Panc1 (cell line): ENCODE measurements at regions not wholly inside any gene's neighbourhood (a gene's known extent, or its start where the extent isn't known, plus 50 kb on each side); places are given as distances from the start of the nearest gene placed in this dataset.

Experiments
- ATAC-seq: fragments of 200-7000 bp; cut with Tn5 transposase; 2 replicates; pipeline ENCODE4 v1.9.1; 2020; ENCODE audit warnings: mild to moderate bottlenecking, moderate library complexity
- BruUV-seq: library from RNA; stranded (reverse); fragments of 400-500 nt; replicated peaks from 2 replicates; lab custom pipeline; 2021; lab: Mats Ljungman, UMichigan
- CTCF ChIA-PET: fragments of 300-600 bp; sonication (Branson Sonifier 250); formaldehyde crosslinking; loops from one replicate; lab custom pipeline; 2022; ENCODE audit warnings: antibody characterized with exemption; lab: Charles Lee
- POLR2A ChIA-PET: fragments of 300-600 bp; sonication (Branson Sonifier 250); formaldehyde crosslinking; loops from one replicate; lab custom pipeline; 2022; ENCODE audit warnings: antibody characterized with exemption; lab: Charles Lee
- DNase-seq: peaks from one replicate; pipeline ENCODE4 v3.0.0-alpha.2; 2010; ENCODE audit warnings: low read depth, low spot score
- H3K27ac ChIP-seq: 2 replicates; pipeline ENCODE4 v1.5.1; 2011; ENCODE audit warnings: mild to moderate bottlenecking, low read length, inconsistent platforms
- H3K27me3 ChIP-seq: fragments of 200-500 bp; sonication (Bioruptor generic); 2 replicates; pipeline ENCODE4 v1.6.0; 2014; ENCODE audit warnings: low read length, inconsistent platforms; ENCODE audit not compliant: control insufficient read depth, insufficient read depth
- H3K36me3 ChIP-seq: fragments of 200-500 bp; sonication (Bioruptor generic); 2 replicates; pipeline ENCODE4 v1.5.1; 2014; ENCODE audit warnings: inconsistent platforms, mild to moderate bottlenecking, low read length, moderate library complexity; ENCODE audit not compliant: control insufficient read depth, insufficient read depth
- H3K4me1 ChIP-seq: 2 replicates; pipeline ENCODE4 v1.5.1; 2011; ENCODE audit warnings: inconsistent platforms, mild to moderate bottlenecking, low read length, moderate library complexity; ENCODE audit not compliant: control insufficient read depth, insufficient read depth
- H3K4me3 ChIP-seq, 2 experiments: 2 replicates each; pipeline ENCODE4 v1.5.1; 2011 to 2012; ENCODE audit warnings: low read depth in 2 of 2, low read length in 2 of 2, mild to moderate bottlenecking in 2 of 2, inconsistent platforms in 1 of 2, moderate library complexity in 1 of 2
- H3K9me3 ChIP-seq: fragments of 200-500 bp; sonication (Bioruptor generic); 2 replicates; pipeline ENCODE4 v1.5.1; 2014; ENCODE audit warnings: low read depth, mild to moderate bottlenecking, inconsistent platforms, low read length, moderate library complexity; ENCODE audit not compliant: control insufficient read depth, insufficient read depth
- POLR2AphosphoS5 ChIP-seq: IDR thresholded peaks from 2 replicates; pipeline ENCODE4 v1.6.1; 2012; ENCODE audit warnings: mild to moderate bottlenecking, low read depth, low read length, moderate library complexity
- SIN3A ChIP-seq: IDR thresholded peaks from 2 replicates; pipeline ENCODE4 v1.6.1; 2012; ENCODE audit warnings: low read depth, mild to moderate bottlenecking, low read length, moderate library complexity, borderline replicate concordance; ENCODE audit not compliant: insufficient read depth
- TCF7L2 ChIP-seq: IDR thresholded peaks from 2 replicates; pipeline ENCODE4 v1.6.1; 2011; ENCODE audit warnings: mild to moderate bottlenecking, low read depth, low read length, inconsistent platforms
- in situ Hi-C: cut with HindIII; loops from 2 replicates; pipeline ENCODE4 v1.10.0; 2016; ENCODE audit warnings: low sequenced_read_pairs, low pct_unique_long_range_greater_than_20kb
- intact Hi-C: fragments of 100-400 bp; cut with micrococcal nuclease; formaldehyde crosslinking; loops from one replicate; pipeline ENCODE4 v1.10.0; 2022; ENCODE audit not compliant: unreplicated experiment
- TF ChIP-seq, protein P1 (sequence below), 2 experiments: IDR thresholded peaks; 2 replicates each; pipeline ENCODE4 v1.6.1; 2011 to 2012; ENCODE audit warnings: low read depth in 2 of 2, control low read depth in 1 of 2, low read length in 1 of 2, mild to moderate bottlenecking in 1 of 2, moderate library complexity in 1 of 2; ENCODE audit not compliant: insufficient read depth in 1 of 2
- TF ChIP-seq, protein P2 (sequence below): fragments of 450-650 bp; IDR thresholded peaks from 2 replicates; pipeline ENCODE4 v1.5.1; 2017; ENCODE audit warnings: mild to moderate bottlenecking

DNA sequence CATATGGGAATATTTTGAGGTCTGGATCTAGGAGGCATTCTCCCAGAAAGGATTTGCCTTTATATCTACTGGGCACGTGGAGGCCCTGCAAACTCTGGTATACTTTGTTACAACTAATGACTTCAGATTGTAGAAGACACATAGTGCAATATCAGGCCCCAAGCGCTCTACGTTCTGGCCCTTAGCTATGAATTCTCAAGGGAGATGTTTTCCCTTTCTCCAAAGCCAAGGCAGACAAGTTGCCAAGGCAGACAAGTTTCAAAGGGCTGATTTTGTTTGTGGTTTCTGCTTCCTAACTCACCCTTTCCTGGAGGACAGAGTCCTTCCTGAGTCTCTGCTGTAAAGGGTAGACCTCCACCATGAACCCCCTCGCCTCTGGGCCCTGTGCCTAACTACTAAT is 99.4 kb upstream of the CTTNBP2 start:
- DNase-seq (no peak), ATAC-seq (no peak)
- H3K27me3 ChIP-seq, result no peaks in the 10 kb centered on the region
- in situ Hi-C loops, result no loop called here
- H3K27ac ChIP-seq, result no peak overlapping the region
- H3K9me3 ChIP-seq, result no peaks in the 10 kb centered on the region
- H3K4me1 ChIP-seq, result no peaks in the 10 kb centered on the region
- no TSS peak for BruUV-seq
- TF ChIP-seq, protein P1, sequence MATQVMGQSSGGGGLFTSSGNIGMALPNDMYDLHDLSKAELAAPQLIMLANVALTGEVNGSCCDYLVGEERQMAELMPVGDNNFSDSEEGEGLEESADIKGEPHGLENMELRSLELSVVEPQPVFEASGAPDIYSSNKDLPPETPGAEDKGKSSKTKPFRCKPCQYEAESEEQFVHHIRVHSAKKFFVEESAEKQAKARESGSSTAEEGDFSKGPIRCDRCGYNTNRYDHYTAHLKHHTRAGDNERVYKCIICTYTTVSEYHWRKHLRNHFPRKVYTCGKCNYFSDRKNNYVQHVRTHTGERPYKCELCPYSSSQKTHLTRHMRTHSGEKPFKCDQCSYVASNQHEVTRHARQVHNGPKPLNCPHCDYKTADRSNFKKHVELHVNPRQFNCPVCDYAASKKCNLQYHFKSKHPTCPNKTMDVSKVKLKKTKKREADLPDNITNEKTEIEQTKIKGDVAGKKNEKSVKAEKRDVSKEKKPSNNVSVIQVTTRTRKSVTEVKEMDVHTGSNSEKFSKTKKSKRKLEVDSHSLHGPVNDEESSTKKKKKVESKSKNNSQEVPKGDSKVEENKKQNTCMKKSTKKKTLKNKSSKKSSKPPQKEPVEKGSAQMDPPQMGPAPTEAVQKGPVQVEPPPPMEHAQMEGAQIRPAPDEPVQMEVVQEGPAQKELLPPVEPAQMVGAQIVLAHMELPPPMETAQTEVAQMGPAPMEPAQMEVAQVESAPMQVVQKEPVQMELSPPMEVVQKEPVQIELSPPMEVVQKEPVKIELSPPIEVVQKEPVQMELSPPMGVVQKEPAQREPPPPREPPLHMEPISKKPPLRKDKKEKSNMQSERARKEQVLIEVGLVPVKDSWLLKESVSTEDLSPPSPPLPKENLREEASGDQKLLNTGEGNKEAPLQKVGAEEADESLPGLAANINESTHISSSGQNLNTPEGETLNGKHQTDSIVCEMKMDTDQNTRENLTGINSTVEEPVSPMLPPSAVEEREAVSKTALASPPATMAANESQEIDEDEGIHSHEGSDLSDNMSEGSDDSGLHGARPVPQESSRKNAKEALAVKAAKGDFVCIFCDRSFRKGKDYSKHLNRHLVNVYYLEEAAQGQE (IDR thresholded peaks at IDR 0.05; ENCODE audit: insufficient read depth in 1 of 2, low read depth in 2 of 2, low read length in 1 of 2), result no peak
- TF ChIP-seq, protein P2, sequence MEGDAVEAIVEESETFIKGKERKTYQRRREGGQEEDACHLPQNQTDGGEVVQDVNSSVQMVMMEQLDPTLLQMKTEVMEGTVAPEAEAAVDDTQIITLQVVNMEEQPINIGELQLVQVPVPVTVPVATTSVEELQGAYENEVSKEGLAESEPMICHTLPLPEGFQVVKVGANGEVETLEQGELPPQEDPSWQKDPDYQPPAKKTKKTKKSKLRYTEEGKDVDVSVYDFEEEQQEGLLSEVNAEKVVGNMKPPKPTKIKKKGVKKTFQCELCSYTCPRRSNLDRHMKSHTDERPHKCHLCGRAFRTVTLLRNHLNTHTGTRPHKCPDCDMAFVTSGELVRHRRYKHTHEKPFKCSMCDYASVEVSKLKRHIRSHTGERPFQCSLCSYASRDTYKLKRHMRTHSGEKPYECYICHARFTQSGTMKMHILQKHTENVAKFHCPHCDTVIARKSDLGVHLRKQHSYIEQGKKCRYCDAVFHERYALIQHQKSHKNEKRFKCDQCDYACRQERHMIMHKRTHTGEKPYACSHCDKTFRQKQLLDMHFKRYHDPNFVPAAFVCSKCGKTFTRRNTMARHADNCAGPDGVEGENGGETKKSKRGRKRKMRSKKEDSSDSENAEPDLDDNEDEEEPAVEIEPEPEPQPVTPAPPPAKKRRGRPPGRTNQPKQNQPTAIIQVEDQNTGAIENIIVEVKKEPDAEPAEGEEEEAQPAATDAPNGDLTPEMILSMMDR, result no peak
- TF ChIP-seq TCF7L2, result no peak
- no peak for TF ChIP-seq POLR2AphosphoS5
- no peak for TF ChIP-seq SIN3A
- intact Hi-C loops, result no loop called here
- no peaks in the 10 kb centered on the region for H3K36me3 ChIP-seq
- ChIA-PET CTCF (no interaction called here), POLR2A (no interaction called here)
- no peak overlapping the region for H3K4me3 ChIP-seq

DNA sequence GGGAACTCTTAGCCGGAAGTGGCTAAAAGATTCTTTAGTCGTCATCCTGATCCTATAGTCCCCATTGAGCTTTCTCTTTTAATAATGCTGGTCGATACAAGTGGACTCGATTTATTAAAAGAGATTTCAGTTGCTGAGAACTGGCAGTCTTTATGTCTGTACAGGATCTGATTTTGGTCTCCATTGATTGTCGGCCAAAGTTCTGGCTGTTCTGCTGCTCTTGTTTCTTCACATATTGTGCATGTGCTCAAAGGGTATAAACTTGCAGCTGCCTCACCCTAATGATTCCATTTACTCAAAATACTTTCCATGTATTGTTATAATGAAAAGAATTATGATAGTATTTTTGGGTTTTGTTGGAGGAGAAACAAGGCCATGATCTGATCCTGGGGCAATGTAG is 100.7 kb upstream of the CTTNBP2 start:
- Histone ChIP-seq H3K36me3 (no peaks in the 10 kb centered on the region), H3K9me3 (no peaks in the 10 kb centered on the region), H3K4me3 (no peak overlapping the region), H3K4me1 (no peaks in the 10 kb centered on the region), H3K27me3 (no peaks in the 10 kb centered on the region), H3K27ac (no peak overlapping the region)
- ATAC-seq (no peak), DNase-seq (no peak)
- BruUV-seq, result no TSS peak
- intact Hi-C loops (no loop called here), in situ Hi-C loops (no loop called here)
- ChIA-PET CTCF (no interaction called here), POLR2A (no interaction called here)
- TF ChIP-seq SIN3A (no peak), POLR2AphosphoS5 (no peak), TCF7L2 (no peak)
- TF ChIP-seq, protein P2, result no peak
- TF ChIP-seq, protein P1 (IDR thresholded peaks at IDR 0.05; ENCODE audit: insufficient read depth in 1 of 2, low read depth in 2 of 2, low read length in 1 of 2), result no peak
